Erythroblast (primary cell): ENCODE measurements at regions not wholly inside any gene's neighbourhood (a gene's known extent, or its start where the extent isn't known, plus 50 kb on each side); places are given as distances from the start of the nearest gene placed in this dataset.

Source experiments
- GATA1 ChIP-seq: IDR thresholded peaks from 2 replicates; pipeline ENCODE4 v1.6.1; 2011; ENCODE audit warnings: low read depth, mild to moderate bottlenecking, control low read depth, low read length, moderate library complexity
- POLR2A ChIP-seq: IDR thresholded peaks from 2 replicates; pipeline ENCODE4 v1.6.1; 2011; ENCODE audit warnings: mild to moderate bottlenecking, low read length

DNA sequence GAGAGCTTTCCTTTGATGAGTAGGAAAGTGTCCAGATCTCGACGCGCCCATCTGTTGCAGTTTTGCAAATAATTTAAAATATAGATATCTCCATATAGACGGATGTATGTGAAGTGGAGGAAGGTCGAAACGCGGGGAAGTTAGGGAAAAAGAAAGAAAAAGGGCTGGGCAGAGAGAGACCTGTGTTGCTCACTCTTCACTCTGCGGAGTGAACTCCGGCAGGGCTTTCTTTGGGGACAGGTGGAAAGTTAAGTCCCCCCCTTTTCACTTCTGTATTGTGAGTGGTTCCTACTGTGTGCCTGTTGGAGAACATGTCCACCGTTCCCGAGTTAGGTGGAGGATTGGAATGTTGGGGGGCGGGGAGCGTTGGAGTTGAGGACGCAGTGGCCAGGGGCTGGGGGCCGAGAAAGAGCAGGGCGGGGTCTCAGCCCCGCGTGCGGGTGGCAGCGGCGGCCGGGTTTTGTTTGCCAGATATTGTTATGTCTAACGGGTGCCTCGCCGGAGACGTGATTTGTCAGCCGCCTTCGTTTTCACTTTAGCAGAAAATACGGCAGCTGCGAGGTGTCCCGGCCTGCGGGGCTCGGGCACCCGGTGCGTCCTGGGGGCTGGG is 145.1 kb upstream of the ZNF536 start:
- no peak for TF ChIP-seq POLR2A
- no peak for TF ChIP-seq GATA1
